ENCODE measurements at regions not wholly inside any gene's neighbourhood (a gene's known extent, or its start where the extent isn't known, plus 50 kb on each side); places are given as distances from the start of the nearest gene placed in this dataset.
"Not testable (repeated sequence)": the region's sequence is repeated elsewhere in the genome, so short reads cannot be mapped to it uniquely, and the experiment has no call there.

DNA sequence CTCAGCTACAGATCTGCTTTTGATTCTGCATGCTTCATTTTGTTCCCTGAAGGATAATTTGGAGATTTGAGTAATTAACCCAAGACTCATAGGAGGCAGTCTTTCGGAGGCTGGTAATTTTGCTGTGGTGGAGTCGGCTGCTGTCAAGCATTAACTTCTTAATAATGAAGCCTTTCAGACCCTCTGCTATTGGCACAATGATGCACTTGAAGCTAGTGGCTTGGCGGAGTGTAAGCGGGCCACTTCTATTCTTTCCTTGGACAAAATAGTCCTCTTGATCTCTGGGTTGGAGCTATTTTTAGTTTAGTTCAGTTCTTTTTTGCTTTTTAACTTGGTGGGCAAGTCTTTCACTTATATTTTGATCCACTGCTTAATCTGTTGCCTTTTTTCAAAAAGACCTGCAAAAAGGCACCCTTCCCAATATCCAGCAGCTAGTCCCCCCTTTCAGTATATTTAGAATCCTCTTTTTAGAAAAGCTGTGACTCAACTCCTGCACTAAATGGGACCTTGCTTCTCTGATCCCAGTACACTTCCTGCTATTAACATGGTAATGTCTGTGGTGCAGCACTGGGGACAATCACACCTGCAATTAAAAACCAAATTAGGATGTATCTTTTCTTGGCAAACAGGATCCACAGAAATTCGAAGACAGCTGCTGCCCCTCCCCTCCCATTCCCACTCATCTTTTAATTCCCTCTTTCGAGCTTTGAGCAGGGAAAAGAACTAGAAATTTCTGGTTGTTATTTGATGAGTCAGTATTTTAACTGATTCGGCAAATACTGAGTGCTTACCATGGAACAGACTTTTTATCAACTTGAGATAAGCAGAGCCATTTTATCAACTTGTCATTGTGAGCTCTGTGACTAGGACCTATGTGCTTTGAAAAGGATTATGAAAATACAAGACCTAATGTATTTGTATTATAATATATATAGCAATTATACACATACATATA is 169.4 kb upstream of the ANKRD55 start:
- no peak overlapping the region for H3K27ac ChIP-seq
- no peak for TF ChIP-seq ZFX (IDR thresholded peaks at IDR 0.05; ENCODE audit: borderline replicate concordance)
- no peak for TF ChIP-seq CTCF (IDR thresholded peaks at IDR 0.05)

GRCh38 chr5:56397796-56398195 is 164.7 kb upstream of the ANKRD55 start:
- H3K27ac ChIP-seq = not testable (repeated sequence)

DNA sequence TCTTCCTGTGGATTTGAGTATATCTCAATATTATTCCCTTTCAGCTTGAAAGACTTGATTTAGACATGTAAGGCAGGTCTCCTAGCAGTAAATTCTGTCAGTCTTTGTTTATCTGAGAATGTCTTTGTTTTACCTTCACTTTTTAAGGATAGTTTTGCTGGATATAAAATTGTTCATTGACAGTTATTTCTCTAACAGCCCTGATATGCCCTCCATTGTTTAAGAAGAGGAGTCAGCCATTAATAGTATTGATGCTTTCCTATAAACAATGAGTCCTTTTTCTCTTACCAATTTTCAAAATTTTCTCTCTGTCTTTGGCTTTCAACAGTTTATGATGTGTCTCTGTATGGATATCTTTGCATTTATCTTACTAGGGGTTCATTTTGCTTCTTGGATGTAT is 163.5 kb upstream of the ANKRD55 start:
- TF ChIP-seq CTCF (IDR thresholded peaks at IDR 0.05) = no peak
- no peak for TF ChIP-seq ZFX (IDR thresholded peaks at IDR 0.05; ENCODE audit: borderline replicate concordance)
- H3K27ac ChIP-seq = no peak overlapping the region

DNA sequence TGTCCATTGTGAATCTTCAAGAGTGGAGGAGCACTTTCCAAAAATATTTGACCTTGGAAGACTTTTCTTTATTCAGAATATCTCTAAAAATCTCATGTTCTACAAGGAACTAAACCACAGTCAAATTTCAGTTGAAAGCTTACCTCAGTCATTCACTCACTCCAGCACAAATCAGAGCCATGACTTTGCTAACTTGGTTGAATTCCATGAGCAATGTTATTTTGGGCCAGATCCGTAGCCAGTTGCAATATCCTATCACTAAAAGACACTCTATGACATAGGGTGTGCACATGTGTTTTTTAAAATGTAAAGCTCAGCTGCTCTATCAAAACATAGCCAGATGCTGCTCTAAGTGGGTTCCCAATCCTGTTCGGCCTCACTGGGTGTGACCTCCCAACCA is 156.1 kb upstream of the ANKRD55 start:
- TF ChIP-seq ZFX (IDR thresholded peaks at IDR 0.05; ENCODE audit: borderline replicate concordance) (no peak), CTCF (IDR thresholded peaks at IDR 0.05) (no peak)
- no peak overlapping the region for H3K27ac ChIP-seq

DNA sequence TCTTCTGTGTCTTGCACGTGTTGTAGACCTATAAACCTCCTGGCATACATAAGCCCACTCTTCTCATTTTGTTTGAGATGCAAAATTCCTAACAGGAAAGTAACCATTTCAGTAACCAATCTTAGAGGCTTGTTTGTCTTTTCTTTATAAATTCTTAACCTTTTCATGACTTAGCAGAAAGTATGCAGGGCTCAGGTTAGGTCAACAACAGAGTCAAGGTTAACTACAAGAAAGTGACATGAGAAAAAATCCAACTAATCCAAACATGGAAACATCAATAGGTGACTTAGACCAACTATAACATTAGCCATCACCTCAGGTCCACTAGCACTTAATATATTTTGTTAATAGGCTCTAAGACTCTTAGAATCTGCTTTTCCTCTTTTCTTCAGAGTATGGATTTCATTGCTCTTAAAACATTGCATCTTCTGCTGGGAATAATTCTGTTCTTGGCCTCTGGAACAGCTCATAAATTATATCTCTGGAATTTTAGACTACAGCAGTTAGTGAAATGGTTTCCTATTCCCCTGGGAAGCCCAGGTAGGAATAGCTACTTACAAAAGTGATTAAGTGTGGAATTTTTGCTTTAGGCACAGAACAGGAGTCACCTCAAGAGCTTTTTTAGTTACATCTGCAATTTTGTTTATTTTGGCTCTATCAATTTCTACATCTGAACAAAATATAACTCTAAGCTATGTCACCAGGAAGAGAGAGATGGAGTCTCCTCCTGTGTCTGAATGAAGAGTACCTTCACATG is 155.3 kb upstream of the ANKRD55 start:
- no peak overlapping the region for H3K27ac ChIP-seq
- TF ChIP-seq ZFX (IDR thresholded peaks at IDR 0.05; ENCODE audit: borderline replicate concordance) = no peak
- TF ChIP-seq CTCF (IDR thresholded peaks at IDR 0.05) = no peak

- TF ChIP-seq CTCF (IDR thresholded peaks at IDR 0.05) (no peak), ZFX (IDR thresholded peaks at IDR 0.05; ENCODE audit: borderline replicate concordance) (no peak)
- no peak overlapping the region for H3K27ac ChIP-seq
Measured at GRCh38 chr5:56386046-56386445, 152.9 kb upstream of the ANKRD55 start.

DNA sequence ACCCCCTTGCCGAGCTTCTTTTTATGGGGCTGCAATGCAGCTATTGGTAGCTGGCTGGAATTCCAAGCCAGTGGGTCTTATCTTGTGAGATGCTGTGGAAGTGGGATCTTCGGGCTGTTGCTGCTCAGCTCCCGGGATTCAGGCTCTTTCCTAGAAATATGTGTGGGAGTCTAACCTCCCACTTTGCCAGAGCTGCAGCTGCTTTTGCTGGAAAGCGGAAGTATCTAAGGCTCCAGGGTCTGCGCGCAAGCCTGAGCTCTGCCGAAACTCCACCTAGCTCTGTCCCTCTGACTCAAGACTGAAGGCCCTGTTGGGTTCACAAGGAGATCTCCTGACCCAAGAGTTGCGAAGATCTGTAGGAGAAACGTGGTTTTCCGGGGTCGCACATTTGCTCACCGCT is 151.1 kb upstream of the ANKRD55 start:
- TF ChIP-seq CTCF (IDR thresholded peaks at IDR 0.05) (no peak), ZFX (IDR thresholded peaks at IDR 0.05; ENCODE audit: borderline replicate concordance) (no peak)
- no peak overlapping the region for H3K27ac ChIP-seq
